HG03045 (cell line): ENCODE measurements at regions not wholly inside any gene's neighbourhood (a gene's known extent, or its start where the extent isn't known, plus 50 kb on each side); places are given as distances from the start of the nearest gene placed in this dataset.
"Not testable (repeated sequence)": the region's sequence is repeated elsewhere in the genome, so short reads cannot be mapped to it uniquely, and the experiment has no call there.

Source experiments
- ATAC-seq: cut with Tn5 transposase; IDR thresholded peaks from one replicate; pipeline ENCODE4 v1.9.1; 2021; ENCODE audit warnings: mild to moderate bottlenecking, moderate library complexity; ENCODE audit not compliant: unreplicated experiment

DNA sequence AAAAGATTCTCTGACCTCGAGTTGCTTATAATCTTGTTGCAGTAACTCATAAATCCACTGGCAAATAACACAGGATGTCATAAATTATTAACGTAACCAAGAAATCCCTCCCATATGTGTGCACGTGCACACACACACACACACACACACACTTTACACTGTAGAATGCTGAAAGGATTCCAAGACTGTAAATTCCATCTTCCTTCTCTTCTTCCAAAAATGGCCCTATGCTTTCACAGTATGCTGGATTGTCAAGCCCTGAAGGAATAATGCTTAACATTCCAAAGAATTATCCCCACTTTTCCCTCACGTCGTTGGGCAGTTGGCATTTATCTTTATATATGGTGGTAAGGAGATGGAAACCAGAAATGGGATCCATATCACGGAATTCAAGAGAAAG is 117.5 kb upstream of the CRIM1 start:
- no peak for ATAC-seq

DNA sequence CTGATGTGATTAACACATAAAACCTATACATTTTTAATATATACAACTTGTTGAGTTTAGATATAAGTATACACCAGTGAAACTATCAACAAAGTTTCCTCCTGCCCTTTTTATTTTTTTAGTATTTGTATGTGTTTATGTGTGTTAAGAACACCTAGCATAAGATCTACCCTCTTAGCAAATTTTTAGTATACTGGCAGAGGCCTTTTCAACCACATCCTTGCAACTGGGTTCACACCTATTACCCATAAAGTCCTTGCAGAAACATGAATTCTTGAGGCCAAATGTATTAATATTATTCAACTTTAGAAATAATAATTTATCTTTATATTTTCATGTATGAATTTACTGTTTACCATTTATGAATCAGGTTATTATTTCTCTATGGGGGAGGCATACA is 119.7 kb upstream of the CRIM1 start:
- ATAC-seq: no peak

GRCh38 chr2:36235426-36235825 is 120.2 kb upstream of the CRIM1 start:
- ATAC-seq: no peak

DNA sequence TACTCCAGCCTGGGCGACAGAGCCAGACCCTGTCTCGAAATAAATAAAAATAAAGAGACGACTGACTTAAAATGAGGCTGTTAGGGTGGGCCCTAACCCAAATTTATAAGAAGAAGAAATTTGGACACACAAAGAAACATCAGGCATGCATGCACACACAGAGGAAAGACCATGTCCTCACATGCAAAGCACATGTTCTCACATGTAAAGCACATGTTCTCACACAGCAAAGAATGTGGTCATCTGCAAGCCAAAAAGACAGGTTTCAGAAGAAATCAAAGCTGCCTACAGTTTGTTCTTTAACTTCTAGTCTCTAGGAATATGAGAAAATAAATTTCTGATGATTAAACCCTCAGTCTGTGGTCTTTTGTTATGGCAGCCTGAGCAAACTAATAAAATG is 132.3 kb upstream of the CRIM1 start:
- ATAC-seq: no peak

DNA sequence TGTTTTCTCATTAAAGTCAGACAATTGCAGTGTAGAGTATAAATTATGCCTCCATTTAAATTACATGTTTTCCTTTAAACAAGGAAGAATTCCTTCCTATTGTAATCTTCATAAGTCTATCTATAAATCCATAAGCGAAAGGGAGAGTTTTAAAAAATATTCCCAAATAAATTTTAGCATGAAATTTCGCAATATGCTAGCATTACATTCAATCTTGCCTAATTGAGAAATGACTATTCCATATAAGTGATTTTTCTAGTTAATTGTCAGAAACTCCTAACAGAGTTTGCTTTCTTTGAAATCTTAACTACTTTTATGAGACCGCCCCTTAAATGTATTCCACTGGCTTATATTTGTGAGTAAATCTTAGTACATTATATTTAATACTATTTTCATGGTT is 133.1 kb upstream of the CRIM1 start:
- ATAC-seq: no peak

DNA sequence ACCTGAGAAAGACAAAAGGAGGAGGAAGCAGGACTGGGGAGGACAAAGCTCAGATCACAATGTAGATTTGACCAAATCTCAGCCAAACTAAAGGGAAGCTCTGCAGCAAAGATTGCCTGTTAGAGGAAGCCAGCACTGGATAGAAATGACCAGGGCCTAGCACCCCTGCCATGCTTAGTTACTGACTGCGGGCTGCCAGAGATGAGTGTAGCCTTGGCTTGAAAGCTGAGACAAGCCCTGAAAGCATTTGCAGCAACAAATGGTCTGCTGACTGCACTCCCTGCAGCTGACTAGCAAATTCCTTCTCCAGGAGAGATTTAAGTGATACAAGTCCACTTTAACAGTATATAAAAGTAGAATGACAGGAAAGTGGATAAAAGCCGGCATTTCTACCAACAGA is 140.9 kb upstream of the CRIM1 start:
- ATAC-seq: no peak

DNA sequence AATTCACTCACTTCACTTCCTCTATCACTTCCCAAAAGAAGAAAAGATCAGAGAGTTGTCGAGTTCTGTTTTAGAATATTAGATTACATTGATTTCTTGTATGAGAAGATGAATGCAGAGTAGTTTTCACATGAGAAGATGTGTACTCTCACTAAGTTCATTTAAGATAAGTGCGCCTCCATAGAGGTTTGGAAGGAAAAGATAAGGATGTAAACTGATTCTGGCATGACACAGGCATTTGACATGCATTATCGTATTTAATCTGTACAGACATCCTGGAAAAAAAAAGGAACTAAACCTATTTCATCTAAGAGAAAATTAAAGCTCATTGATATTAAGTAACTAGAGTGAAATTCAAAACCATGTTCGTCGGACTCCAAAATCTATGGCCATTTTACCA is 152.2 kb upstream of the CRIM1 start:
- ATAC-seq: no peak

- no peak for ATAC-seq
Observed at GRCh38 chr2:36197181-36197971, 158.2 kb upstream of the CRIM1 start.

DNA sequence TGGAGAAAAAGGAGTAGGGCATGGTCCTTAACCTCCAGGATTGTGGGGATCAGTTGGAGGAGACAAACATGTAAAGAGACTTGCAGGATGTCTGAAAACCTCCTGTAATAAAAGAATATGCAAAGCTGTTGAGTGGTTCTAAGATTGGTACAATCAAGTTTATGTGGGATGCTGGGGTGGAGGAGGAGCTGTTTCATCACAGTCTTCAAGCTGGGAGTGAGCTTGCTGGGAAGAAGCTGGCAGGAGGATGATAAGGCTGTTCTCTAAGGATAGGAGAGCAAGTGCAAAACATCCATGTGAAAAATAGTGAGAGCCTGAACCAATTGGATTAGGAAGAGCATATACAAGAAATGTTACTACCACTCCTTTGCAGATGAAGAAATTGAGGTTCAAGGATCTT is 161.9 kb upstream of the CRIM1 start:
- ATAC-seq: no peak

- no peak for ATAC-seq
Observed at GRCh38 chr2:36192983-36193382, 162.6 kb upstream of the CRIM1 start.

DNA sequence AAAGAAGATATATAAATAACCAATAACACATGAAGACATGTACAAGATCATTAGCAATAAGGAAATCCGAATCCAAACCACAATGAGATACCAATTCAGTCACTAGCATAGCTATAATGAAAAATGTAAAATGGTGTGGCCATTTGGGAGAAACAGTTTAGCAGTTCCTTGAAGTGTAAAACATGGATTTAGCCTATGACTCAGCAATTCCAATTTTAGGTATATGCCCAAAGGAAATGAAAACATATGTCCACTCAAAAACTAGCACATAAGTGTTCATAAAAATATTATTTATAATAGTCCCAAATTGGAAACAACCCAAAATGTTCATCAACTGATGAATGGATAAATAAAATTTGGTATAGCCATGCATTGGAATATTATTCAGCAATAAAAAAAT is 165.5 kb upstream of the CRIM1 start:
- no peak for ATAC-seq

DNA sequence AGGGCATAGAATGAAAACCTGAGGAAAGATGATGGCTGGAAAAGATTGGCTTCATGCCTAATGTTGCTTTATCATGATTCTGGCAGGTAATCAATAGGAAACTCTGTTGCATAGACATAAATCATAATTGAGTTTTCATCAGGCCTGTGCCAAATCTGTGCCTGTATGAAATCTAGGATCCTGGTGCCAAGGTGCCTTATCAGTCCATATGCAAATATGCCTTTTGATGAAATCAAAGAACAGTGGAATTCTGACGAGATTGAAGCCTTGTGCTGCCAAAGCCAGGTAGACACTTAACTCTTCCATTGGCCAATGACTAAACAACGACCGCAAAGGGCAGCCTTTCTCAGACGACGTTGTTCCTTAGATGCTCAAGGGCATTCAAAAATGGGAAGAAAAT is 170.0 kb upstream of the CRIM1 start:
- ATAC-seq: no peak

DNA sequence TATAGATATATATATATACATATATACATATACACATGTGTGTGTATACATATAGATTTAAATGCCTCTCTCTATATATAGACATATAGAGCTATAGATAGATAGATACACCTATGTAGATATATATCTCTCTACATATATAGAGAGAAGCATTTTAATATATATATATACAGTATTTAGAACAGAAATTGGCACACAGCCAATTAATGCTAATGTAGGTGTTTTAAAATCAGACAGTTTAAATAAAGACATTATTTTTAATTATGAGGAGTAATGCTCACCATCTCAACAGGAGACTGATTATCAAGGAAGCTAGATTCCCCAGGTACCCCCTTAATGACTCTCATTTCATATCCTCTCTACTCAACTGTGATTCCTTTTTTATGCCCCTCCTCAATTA is 170.7 kb upstream of the CRIM1 start:
- ATAC-seq: no peak

GRCh38 chr2:36180789-36181482 is 174.6 kb upstream of the CRIM1 start:
- not testable (repeated sequence) for ATAC-seq

GRCh38 chr2:36180293-36180692 is 175.3 kb upstream of the CRIM1 start:
- not testable (repeated sequence) for ATAC-seq

DNA sequence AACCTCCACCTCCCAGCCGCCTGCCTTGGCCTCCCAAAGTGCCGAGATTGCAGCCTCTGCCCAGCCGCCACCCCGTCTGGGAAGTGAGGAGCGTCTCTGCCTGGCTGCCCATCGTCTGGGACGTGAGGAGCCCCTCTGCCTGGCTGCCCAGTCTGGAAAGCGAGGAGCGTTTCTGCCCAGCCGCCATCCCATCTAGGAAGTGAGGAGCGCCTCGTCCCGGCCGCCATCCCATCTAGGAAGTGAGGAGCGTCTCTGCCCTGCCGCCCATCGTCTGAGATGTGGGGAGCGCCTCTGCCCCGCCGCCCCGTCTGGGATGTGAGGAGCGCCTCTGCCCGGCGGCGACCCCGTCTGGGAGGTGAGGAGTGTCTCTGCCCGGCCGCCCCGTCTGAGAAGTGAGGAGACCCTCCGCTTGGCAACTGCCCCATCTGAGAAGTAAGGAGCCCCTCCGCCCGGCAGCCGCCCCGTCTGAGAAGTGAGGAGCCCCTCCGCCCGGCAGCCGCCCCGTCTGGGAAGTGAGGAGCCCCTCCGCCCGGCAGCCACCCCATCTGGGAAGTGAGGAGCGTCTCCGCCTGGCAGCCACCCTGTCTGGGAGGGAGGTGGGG is 175.8 kb upstream of the CRIM1 start:
- ATAC-seq: not testable (repeated sequence)

DNA sequence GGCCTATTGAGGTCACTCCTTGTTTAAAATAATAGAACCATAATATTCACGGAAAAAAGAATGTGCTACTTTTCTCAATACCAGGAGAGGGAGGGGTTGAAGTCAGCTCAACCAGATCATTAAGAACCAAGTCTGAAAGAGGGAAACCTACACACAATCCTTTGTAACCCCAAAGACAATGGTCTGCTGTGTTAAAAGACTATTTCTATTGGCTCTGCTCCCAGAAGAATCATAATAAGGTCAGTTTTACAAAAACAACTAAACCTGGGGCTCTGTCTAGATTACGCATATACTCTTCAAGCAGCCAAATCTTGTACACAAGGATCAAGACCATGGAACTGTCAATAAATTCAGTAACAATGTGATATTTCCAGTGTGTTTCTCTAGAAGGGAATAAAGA is 177.2 kb upstream of the CRIM1 start:
- ATAC-seq: no peak

DNA sequence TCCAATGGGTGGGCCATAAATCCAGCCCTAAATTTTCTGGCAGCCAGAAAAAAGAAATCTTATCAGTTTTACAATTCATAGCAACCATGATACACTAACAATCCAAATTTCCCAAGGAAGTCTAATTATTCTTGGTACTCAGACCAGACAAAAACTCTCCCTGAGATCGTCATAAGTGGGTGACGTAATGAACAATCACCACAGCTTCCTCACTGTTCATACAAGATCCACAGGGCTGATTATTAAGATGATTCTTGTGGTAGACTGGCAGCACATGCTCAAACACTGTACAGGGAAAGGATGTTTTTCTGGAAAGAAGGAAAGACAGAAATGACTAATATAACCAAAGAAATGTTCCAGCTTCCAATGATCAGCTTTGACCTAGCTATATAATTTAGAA is 178.3 kb upstream of the CRIM1 start:
- ATAC-seq: no peak

- no peak for ATAC-seq
Observed at GRCh38 chr2:36174920-36175319, 180.7 kb upstream of the CRIM1 start.

GRCh38 chr2:36173760-36174404 is 181.7 kb upstream of the CRIM1 start:
- no peak for ATAC-seq

DNA sequence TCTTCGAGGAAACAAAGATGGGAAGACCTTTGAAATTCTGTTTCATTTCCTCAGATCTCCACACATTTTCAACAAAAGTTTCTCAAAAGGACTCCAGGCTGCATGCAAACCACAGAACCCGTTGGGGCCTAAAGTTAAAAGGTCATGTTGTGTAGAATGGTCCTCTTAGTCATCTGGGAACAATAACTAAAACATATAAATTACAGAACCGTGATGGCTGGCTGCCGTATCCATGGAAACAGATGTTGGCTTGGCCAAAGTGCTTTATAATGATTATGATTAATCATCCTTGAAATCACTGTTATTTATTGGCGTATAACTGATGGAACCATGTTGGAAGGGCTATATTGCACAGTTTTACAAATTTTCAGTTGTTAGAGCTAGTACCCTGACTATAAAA is 182.8 kb upstream of the CRIM1 start:
- ATAC-seq: no peak

- ATAC-seq: no peak
Observed at GRCh38 chr2:36170805-36171204, 184.8 kb upstream of the CRIM1 start.
